Activated T-cell treated with anti-CD3 and anti-CD28 coated beads, Interleukin-2, amount 50 U/mL, for 24 hours (primary cell): ENCODE measurements at regions not wholly inside any gene's neighbourhood (a gene's known extent, or its start where the extent isn't known, plus 50 kb on each side); places are given as distances from the start of the nearest gene placed in this dataset.
A peak's percentile ranks its signal among the peaks of the same experiment; 100 is the strongest.
"Not testable (repeated sequence)": the region's sequence is repeated elsewhere in the genome, so short reads cannot be mapped to it uniquely, and the experiment has no call there.

Source experiments
- DNase-seq: peaks from one replicate; pipeline ENCODE4 v3.0.0-alpha.2; 2020
- H3K27ac Mint-ChIP-seq: 2 replicates; pipeline ENCODE4 v1.8.0; 2020; ENCODE audit warnings: mild to moderate bottlenecking, mixed read lengths
- H3K27me3 Mint-ChIP-seq: 2 replicates; pipeline ENCODE4 v1.8.0; 2020; ENCODE audit warnings: mixed read lengths
- H3K36me3 Mint-ChIP-seq: 2 replicates; pipeline ENCODE4 v1.8.0; 2020; ENCODE audit warnings: low read depth, mixed read lengths
- H3K4me1 Mint-ChIP-seq: 2 replicates; pipeline ENCODE4 v1.8.0; 2020; ENCODE audit warnings: low read depth, mixed read lengths
- H3K4me3 Mint-ChIP-seq: 2 replicates; pipeline ENCODE4 v1.8.0; 2020; ENCODE audit warnings: mild to moderate bottlenecking, moderate library complexity, mixed read lengths
- H3K9me3 Mint-ChIP-seq: 2 replicates; pipeline ENCODE4 v1.8.0; 2020; ENCODE audit warnings: mixed read lengths

- Mint-ChIP-seq H3K36me3 (peaks cover 7% of the 10 kb centered on the region), H3K27ac (no peak overlapping the region), H3K4me1 (peaks cover 33% of the 10 kb centered on the region), H3K4me3 (no peak overlapping the region), H3K9me3 (no peaks in the 10 kb centered on the region), H3K27me3 (no peaks in the 10 kb centered on the region)
- no peak for DNase-seq
These were observed 108.1 kb downstream of the ZFAND4 start for GRCh38 chr10:45564303-45564959.

GRCh38 chr10:45561952-45562351 is 110.6 kb downstream of the ZFAND4 start:
- peaks cover 45% of the 10 kb centered on the region for H3K4me1 Mint-ChIP-seq

GRCh38 chr10:45560262-45560661 is 112.3 kb downstream of the ZFAND4 start:
- no peak for DNase-seq
- Mint-ChIP-seq H3K27me3 (no peaks in the 10 kb centered on the region), H3K4me3 (no peak overlapping the region), H3K36me3 (peaks cover 9% of the 10 kb centered on the region), H3K9me3 (peaks cover 2% of the 10 kb centered on the region), H3K4me1 (peaks cover 50% of the 10 kb centered on the region), H3K27ac (no peak overlapping the region)

More at GRCh38 chr10:45561952-45562351, 110.6 kb downstream of the ZFAND4 start:
- DNase-seq = no peak
- Mint-ChIP-seq H3K27ac (peak overlapping the region; percentile 13), H3K9me3 (peaks cover 2% of the 10 kb centered on the region), H3K27me3 (no peaks in the 10 kb centered on the region), H3K4me3 (no peak overlapping the region), H3K36me3 (peaks cover 7% of the 10 kb centered on the region)

GRCh38 chr10:45558425-45558824 is 114.1 kb downstream of the ZFAND4 start:
- H3K27ac Mint-ChIP-seq = peak overlapping the region; percentile 1
- no peak overlapping the region for H3K4me3 Mint-ChIP-seq
- H3K9me3 Mint-ChIP-seq = peaks cover 2% of the 10 kb centered on the region
- peaks cover 9% of the 10 kb centered on the region for H3K36me3 Mint-ChIP-seq
- no peak for DNase-seq
- peaks cover 42% of the 10 kb centered on the region for H3K4me1 Mint-ChIP-seq
- H3K27me3 Mint-ChIP-seq = no peaks in the 10 kb centered on the region

- Mint-ChIP-seq H3K4me3 (peak overlapping the region; percentile 18), H3K27ac (peak overlapping the region; percentile 69)
These were observed 115.2 kb downstream of the ZFAND4 start for GRCh38 chr10:45557275-45557905.

GRCh38 chr10:45555795-45556194 is 116.8 kb downstream of the ZFAND4 start:
- no peaks in the 10 kb centered on the region for H3K27me3 Mint-ChIP-seq
- H3K27ac Mint-ChIP-seq = no peak overlapping the region
- peaks cover 2% of the 10 kb centered on the region for H3K9me3 Mint-ChIP-seq
- no peak for DNase-seq
- H3K36me3 Mint-ChIP-seq = peaks cover 9% of the 10 kb centered on the region
- peaks cover 39% of the 10 kb centered on the region for H3K4me1 Mint-ChIP-seq
- no peak overlapping the region for H3K4me3 Mint-ChIP-seq

More at GRCh38 chr10:45557275-45557905, 115.2 kb downstream of the ZFAND4 start:
- H3K9me3 Mint-ChIP-seq = peaks cover 2% of the 10 kb centered on the region
- peak; percentile 37 for DNase-seq
- H3K27me3 Mint-ChIP-seq = no peaks in the 10 kb centered on the region
- H3K4me1 Mint-ChIP-seq = peaks cover 45% of the 10 kb centered on the region
- peaks cover 9% of the 10 kb centered on the region for H3K36me3 Mint-ChIP-seq

DNA sequence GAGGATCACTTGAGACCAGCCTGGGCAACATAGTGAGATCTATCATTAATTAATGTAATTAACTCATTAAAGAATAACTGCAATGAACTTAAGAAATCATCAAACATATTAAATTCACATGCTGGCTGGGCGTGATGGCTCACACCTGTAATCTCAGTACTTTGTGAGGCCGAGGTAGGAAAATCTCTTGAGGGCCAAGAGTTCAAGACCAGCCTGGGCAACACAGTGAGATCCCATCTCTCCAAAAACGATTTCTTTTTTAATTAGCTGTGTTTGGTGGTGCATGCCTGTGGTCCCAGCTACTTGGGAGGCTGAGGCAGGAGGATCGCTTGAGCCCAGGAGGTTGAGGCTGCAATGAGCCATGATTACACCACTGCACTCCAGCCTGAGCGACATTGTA is 117.2 kb downstream of the ZFAND4 start:
- not testable (repeated sequence) for H3K27ac Mint-ChIP-seq, H3K9me3 Mint-ChIP-seq, DNase-seq, H3K4me3 Mint-ChIP-seq, H3K27me3 Mint-ChIP-seq, H3K36me3 Mint-ChIP-seq
- H3K4me1 Mint-ChIP-seq = peaks cover 38% of the 10 kb centered on the region

DNA sequence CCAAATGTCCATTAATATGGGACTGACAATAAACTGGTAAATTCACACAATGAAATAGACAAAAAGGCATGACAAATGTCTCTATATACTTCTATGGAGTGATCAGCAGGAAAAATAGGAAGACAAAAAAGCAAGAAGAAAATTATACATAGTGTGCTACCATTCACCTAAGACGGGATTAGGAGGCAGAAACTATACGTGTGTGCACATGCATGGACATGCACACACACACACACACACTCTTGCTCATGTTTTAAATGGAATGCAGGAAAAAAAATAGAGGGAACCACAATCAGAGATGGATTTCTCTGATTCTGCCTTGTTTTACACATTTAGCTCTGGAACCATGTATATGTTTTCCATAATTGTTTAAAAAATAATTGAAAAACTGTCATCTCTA is 119.0 kb downstream of the ZFAND4 start:
- peaks cover 10% of the 10 kb centered on the region for H3K36me3 Mint-ChIP-seq
- DNase-seq = no peak
- no peaks in the 10 kb centered on the region for H3K27me3 Mint-ChIP-seq
- peaks cover 27% of the 10 kb centered on the region for H3K4me1 Mint-ChIP-seq
- peaks cover 2% of the 10 kb centered on the region for H3K9me3 Mint-ChIP-seq
- no peak overlapping the region for H3K4me3 Mint-ChIP-seq
- no peak overlapping the region for H3K27ac Mint-ChIP-seq

DNA sequence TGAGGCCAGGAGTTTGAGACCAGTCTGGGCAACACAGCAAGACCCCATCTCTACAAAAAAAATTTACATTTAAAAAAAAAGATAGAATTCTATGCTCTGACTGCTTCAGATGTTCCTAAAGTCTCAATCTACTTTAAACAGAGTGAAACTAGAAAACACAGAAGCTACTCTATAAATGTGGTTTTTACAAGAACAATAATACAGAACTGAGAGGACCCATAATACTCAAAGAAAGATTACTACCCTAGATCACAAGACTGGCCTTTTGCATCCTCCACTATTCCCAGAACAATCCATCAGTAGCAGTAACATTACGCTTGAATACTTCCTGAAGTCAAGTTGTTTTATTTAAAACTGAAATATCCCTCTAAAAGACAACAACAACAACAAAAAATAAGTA is 119.4 kb downstream of the ZFAND4 start:
- H3K27ac Mint-ChIP-seq = no peak overlapping the region
- no peaks in the 10 kb centered on the region for H3K27me3 Mint-ChIP-seq
- peaks cover 23% of the 10 kb centered on the region for H3K4me1 Mint-ChIP-seq
- peaks cover 2% of the 10 kb centered on the region for H3K9me3 Mint-ChIP-seq
- H3K36me3 Mint-ChIP-seq = peaks cover 10% of the 10 kb centered on the region
- DNase-seq = no peak
- no peak overlapping the region for H3K4me3 Mint-ChIP-seq

GRCh38 chr10:45552476-45552875 is 120.1 kb downstream of the ZFAND4 start:
- Mint-ChIP-seq H3K9me3 (peaks cover 2% of the 10 kb centered on the region), H3K4me1 (peaks cover 22% of the 10 kb centered on the region), H3K27ac (no peak overlapping the region), H3K4me3 (no peak overlapping the region), H3K27me3 (no peaks in the 10 kb centered on the region), H3K36me3 (peaks cover 10% of the 10 kb centered on the region)
- no peak for DNase-seq

DNA sequence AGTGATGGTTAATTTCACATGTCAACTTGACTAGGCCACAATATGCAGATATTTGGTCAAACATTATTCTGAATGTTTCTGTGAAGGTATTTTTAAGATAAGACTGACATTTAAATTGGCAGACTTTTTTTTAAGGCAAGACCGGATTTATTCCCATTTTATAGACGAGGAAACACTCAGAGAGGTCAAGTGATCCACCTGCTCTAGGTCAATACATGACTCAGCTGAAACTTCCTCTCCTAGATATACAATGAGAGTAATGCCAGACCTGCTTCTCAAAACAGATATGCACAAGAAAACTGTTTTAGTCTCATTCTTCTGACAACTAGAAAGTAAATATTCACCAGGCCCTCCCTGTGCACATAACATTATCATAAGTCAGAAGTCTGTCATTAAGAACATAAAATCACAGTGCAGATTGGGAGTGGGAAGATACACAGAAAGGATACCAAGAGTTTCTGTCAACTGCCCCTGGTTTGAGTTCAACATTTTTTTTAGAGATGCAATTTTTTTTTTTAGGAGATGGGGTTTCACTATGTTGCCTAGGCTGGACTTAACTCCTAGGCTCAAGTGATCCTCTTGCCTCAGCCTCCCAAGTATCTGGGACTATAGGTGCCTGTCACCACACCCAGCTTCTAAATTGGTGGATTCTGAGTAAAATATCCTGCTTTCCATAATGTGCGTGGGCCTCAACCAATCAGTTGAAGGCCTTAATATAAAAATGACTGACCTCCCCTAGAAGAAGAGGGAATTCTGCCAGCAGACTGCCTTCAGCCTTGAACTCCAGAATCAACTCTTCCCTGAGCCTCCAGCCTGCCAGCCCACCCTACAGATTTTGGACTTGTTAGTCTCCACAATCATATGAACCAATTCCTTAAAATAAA is 121.4 kb downstream of the ZFAND4 start:
- no peaks in the 10 kb centered on the region for H3K27me3 Mint-ChIP-seq
- peaks cover 10% of the 10 kb centered on the region for H3K36me3 Mint-ChIP-seq
- no peak for DNase-seq
- H3K4me3 Mint-ChIP-seq = no peak overlapping the region
- no peaks in the 10 kb centered on the region for H3K9me3 Mint-ChIP-seq
- peaks cover 12% of the 10 kb centered on the region for H3K4me1 Mint-ChIP-seq
- H3K27ac Mint-ChIP-seq = peak overlapping the region; percentile 2

GRCh38 chr10:45548068-45548467 is 124.5 kb downstream of the ZFAND4 start:
- DNase-seq = no peak
- Mint-ChIP-seq H3K4me1 (peaks cover 6% of the 10 kb centered on the region), H3K36me3 (peaks cover 11% of the 10 kb centered on the region), H3K27ac (no peak overlapping the region), H3K9me3 (no peaks in the 10 kb centered on the region), H3K4me3 (no peak overlapping the region), H3K27me3 (no peaks in the 10 kb centered on the region)

GRCh38 chr10:45547207-45547606 is 125.4 kb downstream of the ZFAND4 start:
- Mint-ChIP-seq H3K36me3 (peaks cover 11% of the 10 kb centered on the region), H3K27me3 (no peaks in the 10 kb centered on the region), H3K27ac (no peak overlapping the region), H3K4me1 (peaks cover 6% of the 10 kb centered on the region), H3K9me3 (no peaks in the 10 kb centered on the region), H3K4me3 (no peak overlapping the region)
- DNase-seq = no peak

DNA sequence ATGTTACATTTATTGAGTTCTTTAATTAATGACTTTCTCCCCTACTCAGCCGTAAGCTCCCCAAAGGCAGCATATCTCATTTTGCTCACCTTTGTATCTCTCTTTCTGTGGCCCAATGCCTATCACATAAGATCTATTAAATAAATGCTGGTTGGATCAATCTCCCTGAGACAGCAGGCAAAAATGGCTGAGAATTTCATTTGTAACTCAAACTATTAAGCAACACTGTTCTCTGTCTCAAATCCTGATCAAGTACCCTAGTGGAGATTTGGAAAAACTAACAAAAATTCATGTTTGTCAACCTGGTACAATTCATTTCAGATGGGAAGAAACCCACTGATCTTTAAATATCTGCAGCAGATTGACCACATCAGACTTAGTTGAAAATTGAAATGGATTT is 127.4 kb downstream of the ZFAND4 start:
- Mint-ChIP-seq H3K9me3 (no peaks in the 10 kb centered on the region), H3K36me3 (peaks cover 12% of the 10 kb centered on the region), H3K4me3 (no peak overlapping the region), H3K27me3 (no peaks in the 10 kb centered on the region), H3K27ac (no peak overlapping the region), H3K4me1 (peaks cover 5% of the 10 kb centered on the region)
- DNase-seq = no peak

GRCh38 chr10:45544191-45544590 is 128.4 kb downstream of the ZFAND4 start:
- H3K4me1 Mint-ChIP-seq = peaks cover 13% of the 10 kb centered on the region
- H3K36me3 Mint-ChIP-seq = peaks cover 11% of the 10 kb centered on the region
- H3K9me3 Mint-ChIP-seq = no peaks in the 10 kb centered on the region
- no peak overlapping the region for H3K27ac Mint-ChIP-seq
- H3K27me3 Mint-ChIP-seq = no peaks in the 10 kb centered on the region
- DNase-seq = no peak
- no peak overlapping the region for H3K4me3 Mint-ChIP-seq
